ENCODE measurements at regions not wholly inside any gene's neighbourhood (a gene's known extent, or its start where the extent isn't known, plus 50 kb on each side); places are given as distances from the start of the nearest gene placed in this dataset.

DNA sequence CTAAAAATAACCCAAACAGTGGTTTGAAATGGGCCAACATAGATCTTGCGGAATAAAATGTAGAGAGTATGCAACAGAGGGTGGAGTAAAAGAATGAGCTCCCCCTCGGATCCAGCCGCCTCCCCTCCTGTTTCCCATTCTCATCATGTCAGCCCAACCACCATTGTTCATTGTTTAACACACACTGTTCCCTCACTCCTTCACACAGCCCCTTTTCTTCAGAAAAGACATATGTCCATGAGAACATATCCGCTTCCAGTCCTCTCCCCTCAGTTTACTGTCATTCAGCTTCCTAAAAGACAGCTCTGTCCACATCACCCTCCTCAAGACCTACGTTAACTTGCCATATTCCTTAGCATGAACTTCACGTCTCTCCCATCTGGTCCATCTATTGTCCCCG is 62.9 kb upstream of the SERTAD2 start:
- TF ChIP-seq, protein P1, sequence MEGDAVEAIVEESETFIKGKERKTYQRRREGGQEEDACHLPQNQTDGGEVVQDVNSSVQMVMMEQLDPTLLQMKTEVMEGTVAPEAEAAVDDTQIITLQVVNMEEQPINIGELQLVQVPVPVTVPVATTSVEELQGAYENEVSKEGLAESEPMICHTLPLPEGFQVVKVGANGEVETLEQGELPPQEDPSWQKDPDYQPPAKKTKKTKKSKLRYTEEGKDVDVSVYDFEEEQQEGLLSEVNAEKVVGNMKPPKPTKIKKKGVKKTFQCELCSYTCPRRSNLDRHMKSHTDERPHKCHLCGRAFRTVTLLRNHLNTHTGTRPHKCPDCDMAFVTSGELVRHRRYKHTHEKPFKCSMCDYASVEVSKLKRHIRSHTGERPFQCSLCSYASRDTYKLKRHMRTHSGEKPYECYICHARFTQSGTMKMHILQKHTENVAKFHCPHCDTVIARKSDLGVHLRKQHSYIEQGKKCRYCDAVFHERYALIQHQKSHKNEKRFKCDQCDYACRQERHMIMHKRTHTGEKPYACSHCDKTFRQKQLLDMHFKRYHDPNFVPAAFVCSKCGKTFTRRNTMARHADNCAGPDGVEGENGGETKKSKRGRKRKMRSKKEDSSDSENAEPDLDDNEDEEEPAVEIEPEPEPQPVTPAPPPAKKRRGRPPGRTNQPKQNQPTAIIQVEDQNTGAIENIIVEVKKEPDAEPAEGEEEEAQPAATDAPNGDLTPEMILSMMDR (IDR thresholded peaks at IDR 0.05) = no peak
- TF ChIP-seq POLR2AphosphoS5 (IDR thresholded peaks at IDR 0.05) = no peak
